K562 (cell line): ENCODE measurements at regions not wholly inside any gene's neighbourhood (a gene's known extent, or its start where the extent isn't known, plus 50 kb on each side); places are given as distances from the start of the nearest gene placed in this dataset.

Source experiments
- ATAC-seq: fragments of 200-7000 bp; cut with Tn5 transposase; 3 replicates; pipeline ENCODE4 v1.9.1; 2020; ENCODE audit warnings: moderate library complexity
- BruUV-seq: library from RNA; stranded (reverse); fragments of 400-500 nt; replicated peaks from 2 replicates; lab custom pipeline; 2021; lab: Mats Ljungman, UMichigan
- CTCF ChIA-PET: fragments of 300-600 bp; formaldehyde crosslinking; extraction: SDS; loops from one replicate; lab custom pipeline; 2021; ENCODE audit warnings: low intra/inter-chr PET ratio; lab: Yijun Ruan, JAX
- POLR2A ChIA-PET: fragments of 300-600, 350-650 bp; sonication (Branson Sonifier 250); formaldehyde crosslinking; extraction: SDS; loops from one replicate; lab custom pipeline; 2021; ENCODE audit warnings: antibody characterized with exemption, inconsistent platforms; lab: Yijun Ruan, JAX
- DNase-seq, 4 experiments: peaks; one replicate each; pipeline versions ENCODE4 v3.0.0 to v3.0.0-alpha.2; 2011 to 2018; ENCODE audit warnings: low spot score in 3 of 4, mixed read lengths in 3 of 4; ENCODE audit errors: extremely low read depth in 1 of 4
- FAIRE-seq: peaks from 2 replicates; lab custom pipeline; 2011; peaks lifted over from hg19 to GRCh38; lab: Jason Lieb, UNC
- H2AFZ ChIP-seq: 2 replicates; pipeline ENCODE4 v1.6.0; 2011; ENCODE audit warnings: low read depth, low read length, control low read depth, inconsistent platforms
- H3K27ac ChIP-seq: fragments of 200-600 bp; 3 replicates; pipeline ENCODE4 v1.8.0; 2011; ENCODE audit warnings: low read depth, mild to moderate bottlenecking, control low read depth, inconsistent platforms, low read length, moderate library complexity, mixed read lengths; ENCODE audit errors: extremely low read depth
- H3K27me3 ChIP-seq, 2 experiments: fragments of 300-600 bp in 1 of 2; 2 replicates in 1 of 2; 3 replicates in 1 of 2; pipeline versions ENCODE4 v1.6.0 to v1.8.0; 2011; ENCODE audit warnings: inconsistent platforms in 2 of 2, low read length in 2 of 2, mild to moderate bottlenecking in 1 of 2, mixed read lengths in 1 of 2, moderate library complexity in 1 of 2; ENCODE audit not compliant: control insufficient read depth in 2 of 2, insufficient read depth in 2 of 2
- H3K36me3 ChIP-seq: fragments of 300-600 bp; 3 replicates; pipeline ENCODE4 v1.8.0; 2011; ENCODE audit warnings: mild to moderate bottlenecking, low read length, inconsistent platforms; ENCODE audit not compliant: control insufficient read depth, insufficient read depth
- H3K4me1 ChIP-seq, 2 experiments: fragments of 200-600 bp in 1 of 2; replicated peaks in 1 of 2; 2 replicates in 1 of 2; 3 replicates in 1 of 2; pipeline versions ENCODE4 v1.5.1 to v1.8.0; 2011; ENCODE audit warnings: inconsistent platforms in 2 of 2, low read length in 2 of 2, mild to moderate bottlenecking in 1 of 2, mixed read lengths in 1 of 2, moderate library complexity in 1 of 2; ENCODE audit not compliant: control insufficient read depth in 2 of 2, insufficient read depth in 2 of 2
- H3K4me2 ChIP-seq: 2 replicates; pipeline ENCODE4 v1.6.1; 2011; ENCODE audit warnings: low read length, control low read depth, inconsistent platforms, mixed read lengths; ENCODE audit not compliant: insufficient read depth
- H3K4me3 ChIP-seq: fragments of 200-600 bp; sonication (generic), shearing (Covaris generic); 2 replicates; pipeline ENCODE4 v1.5.1; 2016; ENCODE audit warnings: control low read depth, inconsistent platforms
- H3K79me2 ChIP-seq: fragments of 200-600 bp; 3 replicates; pipeline ENCODE4 v1.8.0; 2011; ENCODE audit warnings: low read length, inconsistent platforms; ENCODE audit not compliant: control insufficient read depth, insufficient read depth
- H3K9ac ChIP-seq, 2 experiments: 2 replicates each; pipeline versions ENCODE4 v1.6.0 to v1.6.1; 2011; ENCODE audit warnings: low read depth in 2 of 2, low read length in 2 of 2, control low read depth in 1 of 2, inconsistent platforms in 1 of 2, mild to moderate bottlenecking in 1 of 2, mixed read lengths in 1 of 2; ENCODE audit not compliant: insufficient read depth in 1 of 2
- H3K9me1 ChIP-seq: one replicate; pipeline ENCODE4 v1.6.0; 2011; ENCODE audit warnings: inconsistent platforms, mild to moderate bottlenecking, low read length, moderate library complexity; ENCODE audit not compliant: control insufficient read depth, insufficient read depth
- H3K9me3 ChIP-seq: replicated peaks from 2 replicates; pipeline ENCODE4 v1.5.1; 2011; ENCODE audit warnings: low read depth, low read length, inconsistent platforms; ENCODE audit not compliant: control insufficient read depth, insufficient read depth
- H4K20me1 ChIP-seq: replicated peaks from 2 replicates; pipeline ENCODE4 v1.6.1; 2011; ENCODE audit warnings: low read length, inconsistent platforms, mixed read lengths; ENCODE audit not compliant: control insufficient read depth, insufficient read depth
- NFE2 ChIP-seq: IDR thresholded peaks from 2 replicates; pipeline ENCODE4 v1.6.1; 2014; ENCODE audit warnings: antibody characterized with exemption, low read depth
- RCOR1 ChIP-seq, 2 experiments: IDR thresholded peaks; 2 replicates each; pipeline ENCODE4 v1.6.1; 2012; ENCODE audit warnings: low read depth in 2 of 2, low read length in 2 of 2, borderline replicate concordance in 1 of 2, improper control_type of control experiment in 1 of 2
- ZNF239 ChIP-seq: fragments of 250-450 bp; sonication (Bioruptor Pico); IDR thresholded peaks from 2 replicates; pipeline ENCODE4 v1.4.0; 2020; ENCODE audit warnings: mild to moderate bottlenecking
- ZNF584 ChIP-seq: fragments of 200-800 bp; sonication (Bioruptor generic); IDR thresholded peaks from 2 replicates; pipeline ENCODE4 v1.6.1; 2016; ENCODE audit warnings: low read depth, mild to moderate bottlenecking, missing genetic modification characterization, missing compliant biosample characterization
- ZNF589 ChIP-seq: fragments of 200-800 bp; sonication (Bioruptor generic); IDR thresholded peaks from 2 replicates; pipeline ENCODE4 v1.6.1; 2016; ENCODE audit warnings: low read depth, missing genetic modification characterization, missing compliant biosample characterization
- WGBS: fragments of 100-300 bp; shearing (Covaris generic); methylation state at CpG from one replicate; pipeline ENCODE4 v1.1.6; 2016; ENCODE audit warnings: low coverage, mixed read lengths; ENCODE audit not compliant: insufficient coverage; ENCODE audit errors: missing lambda C conversion rate; 5-methylcytosine and 5-hydroxymethylcytosine counted together
- in situ Hi-C: fragments of 300-500 bp; cut with MboI; formaldehyde crosslinking; loops from 4 replicates; pipeline ENCODE4 v1.15.0; 2018; ENCODE audit warnings: inconsistent platforms, mixed read lengths
- intact Hi-C: fragments of 100-400 bp; cut with micrococcal nuclease; formaldehyde crosslinking; loops from 2 replicates; pipeline ENCODE4 v1.14.2; 2022
- TF ChIP-seq, protein P1 (sequence below), 3 experiments: fragments of 200-800 bp in 1 of 3; fragments of 250-450 bp in 1 of 3; fragments of 450-650 bp in 1 of 3; sonication (Bioruptor Pico) in 1 of 3; sonication (Bioruptor generic) in 1 of 3; formaldehyde crosslinking in 1 of 3; IDR thresholded peaks; 2 replicates each; pipeline versions ENCODE4 v1.6.1 to v1.8.0; 2016 to 2022; ENCODE audit warnings: mild to moderate bottlenecking in 2 of 3, missing genetic modification characterization in 2 of 3, missing compliant biosample characterization in 1 of 3, moderate library complexity in 1 of 3
- TF ChIP-seq, protein P2 (sequence below), 2 experiments: fragments of 450-650 bp; formaldehyde crosslinking in 1 of 2; IDR thresholded peaks; 2 replicates each; pipeline versions ENCODE4 v1.4.0 to v1.6.1; 2014 to 2020; ENCODE audit warnings: mild to moderate bottlenecking in 2 of 2, borderline replicate concordance in 1 of 2, low read depth in 1 of 2

GRCh38 chr16:56013962-56014552 is 138.9 kb upstream of the CES5A start:
- no TSS peak for BruUV-seq
- H3K9me3 ChIP-seq: no peaks in the 10 kb centered on the region
- in situ Hi-C loops: no loop called here
- H2AFZ ChIP-seq: no peak overlapping the region
- ATAC-seq (peak; percentile 60; the same call in 1 of the 3 replicates), FAIRE-seq (peak; percentile 65), DNase-seq (peak; percentile 20 to 47 (median 22))
- no peaks in the 10 kb centered on the region for H4K20me1 ChIP-seq
- WGBS: 0% methylated on average over 6 of the region's 6 CpGs
- H3K4me2 ChIP-seq: no peak overlapping the region
- H3K36me3 ChIP-seq: no peaks in the 10 kb centered on the region
- no peak overlapping the region for H3K9ac ChIP-seq
- H3K79me2 ChIP-seq: no peaks in the 10 kb centered on the region
- H3K4me1 ChIP-seq: no peaks in the 10 kb centered on the region
- H3K27ac ChIP-seq: no peak overlapping the region
- no peak overlapping the region for H3K4me3 ChIP-seq
- intact Hi-C loops: no loop called here
- CTCF ChIA-PET: no interaction called here
- H3K9me1 ChIP-seq: no peaks in the 10 kb centered on the region
- POLR2A ChIA-PET: no interaction called here
- peaks cover 0 to 4% of the 10 kb centered on the region in 2 experiments; a peak in 1 of 5 replicates for H3K27me3 ChIP-seq
- peak; percentile 7; the same call in 1 of the 2 replicates for TF ChIP-seq ZNF239
- TF ChIP-seq NFE2: peak; percentile 65; the same call in 1 of the 2 replicates
- TF ChIP-seq, protein P1, sequence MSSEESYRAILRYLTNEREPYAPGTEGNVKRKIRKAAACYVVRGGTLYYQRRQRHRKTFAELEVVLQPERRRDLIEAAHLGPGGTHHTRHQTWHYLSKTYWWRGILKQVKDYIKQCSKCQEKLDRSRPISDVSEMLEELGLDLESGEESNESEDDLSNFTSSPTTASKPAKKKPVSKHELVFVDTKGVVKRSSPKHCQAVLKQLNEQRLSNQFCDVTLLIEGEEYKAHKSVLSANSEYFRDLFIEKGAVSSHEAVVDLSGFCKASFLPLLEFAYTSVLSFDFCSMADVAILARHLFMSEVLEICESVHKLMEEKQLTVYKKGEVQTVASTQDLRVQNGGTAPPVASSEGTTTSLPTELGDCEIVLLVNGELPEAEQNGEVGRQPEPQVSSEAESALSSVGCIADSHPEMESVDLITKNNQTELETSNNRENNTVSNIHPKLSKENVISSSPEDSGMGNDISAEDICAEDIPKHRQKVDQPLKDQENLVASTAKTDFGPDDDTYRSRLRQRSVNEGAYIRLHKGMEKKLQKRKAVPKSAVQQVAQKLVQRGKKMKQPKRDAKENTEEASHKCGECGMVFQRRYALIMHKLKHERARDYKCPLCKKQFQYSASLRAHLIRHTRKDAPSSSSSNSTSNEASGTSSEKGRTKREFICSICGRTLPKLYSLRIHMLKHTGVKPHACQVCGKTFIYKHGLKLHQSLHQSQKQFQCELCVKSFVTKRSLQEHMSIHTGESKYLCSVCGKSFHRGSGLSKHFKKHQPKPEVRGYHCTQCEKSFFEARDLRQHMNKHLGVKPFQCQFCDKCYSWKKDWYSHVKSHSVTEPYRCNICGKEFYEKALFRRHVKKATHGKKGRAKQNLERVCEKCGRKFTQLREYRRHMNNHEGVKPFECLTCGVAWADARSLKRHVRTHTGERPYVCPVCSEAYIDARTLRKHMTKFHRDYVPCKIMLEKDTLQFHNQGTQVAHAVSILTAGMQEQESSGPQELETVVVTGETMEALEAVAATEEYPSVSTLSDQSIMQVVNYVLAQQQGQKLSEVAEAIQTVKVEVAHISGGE (CRISPR knock-in tag; IDR thresholded peaks at IDR 0.05): peak in 1 of 3 experiments; percentile 53; a peak in 1 of 6 replicates
- 0 out of 2 replicates have a peak, but pooled peaks have one; percentile 69 for TF ChIP-seq ZNF589 (CRISPR knock-in tag)
- TF ChIP-seq ZNF584 (CRISPR knock-in tag): peak; percentile 73
- 0 out of 4 replicates have a peak, but pooled peaks of 1 of the 2 experiments have one; percentile 49 for TF ChIP-seq RCOR1 (IDR thresholded peaks at IDR 0.05; ENCODE audit: borderline replicate concordance in 1 of 2, low read depth in 2 of 2, low read length in 2 of 2)
- TF ChIP-seq, protein P2, sequence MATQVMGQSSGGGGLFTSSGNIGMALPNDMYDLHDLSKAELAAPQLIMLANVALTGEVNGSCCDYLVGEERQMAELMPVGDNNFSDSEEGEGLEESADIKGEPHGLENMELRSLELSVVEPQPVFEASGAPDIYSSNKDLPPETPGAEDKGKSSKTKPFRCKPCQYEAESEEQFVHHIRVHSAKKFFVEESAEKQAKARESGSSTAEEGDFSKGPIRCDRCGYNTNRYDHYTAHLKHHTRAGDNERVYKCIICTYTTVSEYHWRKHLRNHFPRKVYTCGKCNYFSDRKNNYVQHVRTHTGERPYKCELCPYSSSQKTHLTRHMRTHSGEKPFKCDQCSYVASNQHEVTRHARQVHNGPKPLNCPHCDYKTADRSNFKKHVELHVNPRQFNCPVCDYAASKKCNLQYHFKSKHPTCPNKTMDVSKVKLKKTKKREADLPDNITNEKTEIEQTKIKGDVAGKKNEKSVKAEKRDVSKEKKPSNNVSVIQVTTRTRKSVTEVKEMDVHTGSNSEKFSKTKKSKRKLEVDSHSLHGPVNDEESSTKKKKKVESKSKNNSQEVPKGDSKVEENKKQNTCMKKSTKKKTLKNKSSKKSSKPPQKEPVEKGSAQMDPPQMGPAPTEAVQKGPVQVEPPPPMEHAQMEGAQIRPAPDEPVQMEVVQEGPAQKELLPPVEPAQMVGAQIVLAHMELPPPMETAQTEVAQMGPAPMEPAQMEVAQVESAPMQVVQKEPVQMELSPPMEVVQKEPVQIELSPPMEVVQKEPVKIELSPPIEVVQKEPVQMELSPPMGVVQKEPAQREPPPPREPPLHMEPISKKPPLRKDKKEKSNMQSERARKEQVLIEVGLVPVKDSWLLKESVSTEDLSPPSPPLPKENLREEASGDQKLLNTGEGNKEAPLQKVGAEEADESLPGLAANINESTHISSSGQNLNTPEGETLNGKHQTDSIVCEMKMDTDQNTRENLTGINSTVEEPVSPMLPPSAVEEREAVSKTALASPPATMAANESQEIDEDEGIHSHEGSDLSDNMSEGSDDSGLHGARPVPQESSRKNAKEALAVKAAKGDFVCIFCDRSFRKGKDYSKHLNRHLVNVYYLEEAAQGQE (IDR thresholded peaks at IDR 0.05; ENCODE audit: borderline replicate concordance): peak; percentile 99
- TF ChIP-seq, protein P2 (CRISPR knock-in tag; IDR thresholded peaks at IDR 0.05; ENCODE audit: low read depth): peak; percentile 98
